ENCODE measurements at regions not wholly inside any gene's neighbourhood (a gene's known extent, or its start where the extent isn't known, plus 50 kb on each side); places are given as distances from the start of the nearest gene placed in this dataset.

DNA sequence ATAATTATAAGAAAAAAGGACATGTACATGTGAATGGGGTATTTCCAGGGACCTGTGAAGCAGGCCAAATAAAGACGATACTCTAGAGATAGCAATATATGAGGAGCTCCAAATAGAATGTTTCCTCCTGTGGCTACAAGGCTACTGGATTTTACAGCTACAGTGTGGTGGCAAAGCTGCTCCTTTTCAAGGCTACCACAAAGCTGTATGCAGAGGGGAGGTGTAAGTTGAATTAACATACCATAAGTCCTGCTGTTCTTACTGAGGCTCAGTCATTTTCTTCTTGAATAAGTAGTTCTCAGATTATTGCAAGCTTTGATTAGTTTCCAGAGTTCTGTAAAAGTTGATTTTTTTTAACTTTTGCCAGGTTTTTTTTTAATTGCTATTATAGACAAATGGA lies 1184.6 kb upstream of the EPHA6 start (continued):
- TF ChIP-seq, protein P1, sequence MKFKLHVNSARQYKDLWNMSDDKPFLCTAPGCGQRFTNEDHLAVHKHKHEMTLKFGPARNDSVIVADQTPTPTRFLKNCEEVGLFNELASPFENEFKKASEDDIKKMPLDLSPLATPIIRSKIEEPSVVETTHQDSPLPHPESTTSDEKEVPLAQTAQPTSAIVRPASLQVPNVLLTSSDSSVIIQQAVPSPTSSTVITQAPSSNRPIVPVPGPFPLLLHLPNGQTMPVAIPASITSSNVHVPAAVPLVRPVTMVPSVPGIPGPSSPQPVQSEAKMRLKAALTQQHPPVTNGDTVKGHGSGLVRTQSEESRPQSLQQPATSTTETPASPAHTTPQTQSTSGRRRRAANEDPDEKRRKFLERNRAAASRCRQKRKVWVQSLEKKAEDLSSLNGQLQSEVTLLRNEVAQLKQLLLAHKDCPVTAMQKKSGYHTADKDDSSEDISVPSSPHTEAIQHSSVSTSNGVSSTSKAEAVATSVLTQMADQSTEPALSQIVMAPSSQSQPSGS (IDR thresholded peaks at IDR 0.05; ENCODE audit: low read length) = no peak
- TF ChIP-seq ASH2L (IDR thresholded peaks at IDR 0.05; ENCODE audit: low read length) (no peak), HDAC6 (IDR thresholded peaks at IDR 0.05; ENCODE audit: low read depth, low read length) (no peak), KDM1A (IDR thresholded peaks at IDR 0.05; ENCODE audit: borderline replicate concordance, low read length) (no peak), RFX5 (IDR thresholded peaks at IDR 0.05; ENCODE audit: borderline replicate concordance, low read depth, low read length) (no peak), ATF3 (IDR thresholded peaks at IDR 0.05; ENCODE audit: insufficient read depth, low read depth, low read length) (no peak), JUN (IDR thresholded peaks at IDR 0.05; ENCODE audit: low read depth, low read length) (no peak)
- TF ChIP-seq, protein P2, sequence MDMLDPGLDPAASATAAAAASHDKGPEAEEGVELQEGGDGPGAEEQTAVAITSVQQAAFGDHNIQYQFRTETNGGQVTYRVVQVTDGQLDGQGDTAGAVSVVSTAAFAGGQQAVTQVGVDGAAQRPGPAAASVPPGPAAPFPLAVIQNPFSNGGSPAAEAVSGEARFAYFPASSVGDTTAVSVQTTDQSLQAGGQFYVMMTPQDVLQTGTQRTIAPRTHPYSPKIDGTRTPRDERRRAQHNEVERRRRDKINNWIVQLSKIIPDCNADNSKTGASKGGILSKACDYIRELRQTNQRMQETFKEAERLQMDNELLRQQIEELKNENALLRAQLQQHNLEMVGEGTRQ (IDR thresholded peaks at IDR 0.05; ENCODE audit: low read length) = no peak

Data from H1 (cell line).